K562 (cell line): ENCODE measurements at regions not wholly inside any gene's neighbourhood (a gene's known extent, or its start where the extent isn't known, plus 50 kb on each side); places are given as distances from the start of the nearest gene placed in this dataset.

Experiments
- AFF4 ChIP-seq: sonication (generic); formaldehyde crosslinking; IDR thresholded peaks from 2 replicates; pipeline ENCODE4 v1.8.0; 2023; ENCODE audit warnings: mild to moderate bottlenecking, missing genetic modification reagents
- BMI1 ChIP-seq: fragments of 150-350 bp; IDR thresholded peaks from 2 replicates; pipeline ENCODE4 v1.6.1; 2014; ENCODE audit warnings: low read length
- E2F1 ChIP-seq: sonication (generic); formaldehyde crosslinking; IDR thresholded peaks from 2 replicates; pipeline ENCODE4 v1.8.1; 2023; ENCODE audit warnings: mild to moderate bottlenecking, missing genetic modification reagents, moderate library complexity
- FOS ChIP-seq: IDR thresholded peaks from 3 replicates; pipeline ENCODE4 v1.6.1; 2011; ENCODE audit not compliant: insufficient read length; ENCODE audit errors: extremely low read depth
- GMEB1 ChIP-seq: fragments of 250-450 bp; sonication (Bioruptor Pico); IDR thresholded peaks from 2 replicates; pipeline ENCODE4 v1.4.0; 2020; ENCODE audit warnings: mild to moderate bottlenecking
- HNRNPUL1 ChIP-seq: fragments of 200-400 bp; formaldehyde crosslinking; IDR thresholded peaks from 2 replicates; pipeline ENCODE4 v1.6.1; 2017; ENCODE audit warnings: low read length
- KDM2B ChIP-seq: fragments of 250-450 bp; sonication (Bioruptor Pico); IDR thresholded peaks from 2 replicates; pipeline ENCODE4 v1.8.0; 2021; ENCODE audit warnings: mild to moderate bottlenecking, moderate library complexity
- POLR2H ChIP-seq: IDR thresholded peaks from 2 replicates; pipeline ENCODE4 v1.6.1; 2016; ENCODE audit warnings: missing genetic modification characterization, low read depth, mild to moderate bottlenecking, control low read depth, missing compliant biosample characterization, moderate library complexity
- TEAD4 ChIP-seq, 2 experiments: sonication (generic) in 1 of 2; formaldehyde crosslinking in 1 of 2; IDR thresholded peaks; 2 replicates each; pipeline versions ENCODE4 v1.6.1 to v1.8.0; 2012 to 2022; ENCODE audit warnings: borderline replicate concordance in 1 of 2, inconsistent platforms in 1 of 2, low read length in 1 of 2, mild to moderate bottlenecking in 1 of 2, missing genetic modification reagents in 1 of 2
- TGIF2 ChIP-seq: sonication (generic); formaldehyde crosslinking; IDR thresholded peaks from 2 replicates; pipeline ENCODE4 v1.8.1; 2022; ENCODE audit warnings: mild to moderate bottlenecking, missing genetic modification reagents, moderate library complexity
- THAP7 ChIP-seq: fragments of 250-450 bp; sonication (Bioruptor Pico); IDR thresholded peaks from 2 replicates; pipeline ENCODE4 v1.5.0; 2021
- ZBTB43 ChIP-seq: sonication (generic); formaldehyde crosslinking; IDR thresholded peaks from 2 replicates; pipeline ENCODE4 v1.8.0; 2023; ENCODE audit warnings: mild to moderate bottlenecking, missing genetic modification reagents
- ZFP1 ChIP-seq: fragments of 450-650 bp; formaldehyde crosslinking; IDR thresholded peaks from 2 replicates; pipeline ENCODE4 v1.4.0; 2020; ENCODE audit warnings: mild to moderate bottlenecking, mixed read lengths
- ZNF124 ChIP-seq: sonication (generic); formaldehyde crosslinking; IDR thresholded peaks from 2 replicates; pipeline ENCODE4 v1.8.1; 2022; ENCODE audit warnings: missing genetic modification reagents
- ZNF263 ChIP-seq: sonication (generic); formaldehyde crosslinking; IDR thresholded peaks from 2 replicates; pipeline ENCODE4 v1.8.0; 2022; ENCODE audit warnings: mild to moderate bottlenecking, missing genetic modification reagents, borderline replicate concordance
- ZNF668 ChIP-seq: fragments of 250-450 bp; sonication (Bioruptor Pico); IDR thresholded peaks from 2 replicates; pipeline ENCODE4 v1.8.0; 2022; ENCODE audit warnings: mild to moderate bottlenecking, inconsistent platforms

- peak; percentile 83 for TF ChIP-seq GMEB1
- TF ChIP-seq KDM2B: no peak
- 0 out of 2 replicates have a peak, but pooled peaks have one; percentile 19 for TF ChIP-seq ZNF263 (CRISPR knock-in tag)
- TF ChIP-seq ZNF668 (CRISPR knock-in tag): peak; percentile 78; the same call in 1 of the 2 replicates
- no peak for TF ChIP-seq BMI1
- peak; percentile 63; the same call in 1 of the 2 replicates for TF ChIP-seq ZNF124
- 0 out of 2 replicates have a peak, but pooled peaks have one; percentile 51 for TF ChIP-seq AFF4 (CRISPR knock-in tag)
- no peak for TF ChIP-seq ZBTB43
- peak; percentile 77 for TF ChIP-seq E2F1 (CRISPR knock-in tag)
- TF ChIP-seq THAP7 (CRISPR knock-in tag): 0 out of 2 replicates have a peak, but pooled peaks have one; percentile 32
- TF ChIP-seq TGIF2 (CRISPR knock-in tag): 0 out of 2 replicates have a peak, but pooled peaks have one; percentile 37
- no peak for TF ChIP-seq TEAD4 (IDR thresholded peaks at IDR 0.05; ENCODE audit: low read length)
- peak; percentile 31; the same call in 1 of the 2 replicates for TF ChIP-seq TEAD4 (CRISPR knock-in tag; IDR thresholded peaks at IDR 0.05; ENCODE audit: borderline replicate concordance)
- TF ChIP-seq HNRNPUL1: no peak
- no peak for TF ChIP-seq POLR2H (tag)
- no peak for TF ChIP-seq FOS
- no peak for TF ChIP-seq ZFP1
These were observed 400.9 kb downstream of the SHQ1 start (continued) for GRCh38 chr3:72447059-72447946.
